Kidney tubule cell (primary cell): ENCODE measurements at regions not wholly inside any gene's neighbourhood (a gene's known extent, or its start where the extent isn't known, plus 50 kb on each side); places are given as distances from the start of the nearest gene placed in this dataset.
A peak's percentile ranks its signal among the peaks of the same experiment; 100 is the strongest.
"Not testable (repeated sequence)": the region's sequence is repeated elsewhere in the genome, so short reads cannot be mapped to it uniquely, and the experiment has no call there.

Source experiments
- DNase-seq: peaks from one replicate; pipeline ENCODE4 v3.0.0-alpha.2; 2018; ENCODE audit warnings: low spot score

GRCh38 chr15:99485153-99485961 lies 80.4 kb upstream of the MEF2A start:
- DNase-seq = no peak

GRCh38 chr15:99485992-99486370 lies 79.8 kb upstream of the MEF2A start:
- no peak for DNase-seq

GRCh38 chr15:99486371-99487336 lies 79.1 kb upstream of the MEF2A start:
- peak; percentile 47 for DNase-seq

GRCh38 chr15:99487337-99487730 lies 78.5 kb upstream of the MEF2A start:
- no peak for DNase-seq

- no peak for DNase-seq
These were observed 73.5 kb upstream of the MEF2A start for GRCh38 chr15:99492275-99492674.

- DNase-seq = no peak
These were observed 73.1 kb upstream of the MEF2A start for GRCh38 chr15:99492716-99493115.

GRCh38 chr15:99493461-99493860 lies 72.3 kb upstream of the MEF2A start:
- DNase-seq = no peak

- DNase-seq = not testable (repeated sequence)
These were observed 71.1 kb upstream of the MEF2A start for GRCh38 chr15:99494536-99495233.

- no peak for DNase-seq
These were observed 70.1 kb upstream of the MEF2A start for GRCh38 chr15:99495430-99496301.

GRCh38 chr15:99496302-99496629 lies 69.5 kb upstream of the MEF2A start:
- no peak for DNase-seq

- peak; percentile 4 for DNase-seq
These were observed 63.6 kb upstream of the MEF2A start for GRCh38 chr15:99502182-99502581.

GRCh38 chr15:99502661-99503060 lies 63.1 kb upstream of the MEF2A start:
- no peak for DNase-seq

GRCh38 chr15:99503411-99503810 lies 62.4 kb upstream of the MEF2A start:
- DNase-seq = no peak

GRCh38 chr15:99504071-99504822 lies 61.5 kb upstream of the MEF2A start:
- no peak for DNase-seq

- peak; percentile 33 for DNase-seq
These were observed 60.8 kb upstream of the MEF2A start for GRCh38 chr15:99504823-99505551.

GRCh38 chr15:99506399-99506798 lies 59.4 kb upstream of the MEF2A start:
- no peak for DNase-seq

- no peak for DNase-seq
These were observed 58.7 kb upstream of the MEF2A start for GRCh38 chr15:99507016-99507503.

- DNase-seq = no peak
These were observed 58.1 kb upstream of the MEF2A start for GRCh38 chr15:99507504-99508310.

GRCh38 chr15:99508311-99508645 lies 57.5 kb upstream of the MEF2A start:
- DNase-seq = no peak
